GM20431 (cell line): ENCODE measurements at regions not wholly inside any gene's neighbourhood (a gene's known extent, or its start where the extent isn't known, plus 50 kb on each side); places are given as distances from the start of the nearest gene placed in this dataset.

Experiments
- in situ Hi-C: fragments of 300-500 bp; cut with MseI, MboI; formaldehyde crosslinking; loops from one replicate; pipeline ENCODE4 v1.15.0; 2020; ENCODE audit warnings: low sequenced_read_pairs; ENCODE audit not compliant: unreplicated experiment

DNA sequence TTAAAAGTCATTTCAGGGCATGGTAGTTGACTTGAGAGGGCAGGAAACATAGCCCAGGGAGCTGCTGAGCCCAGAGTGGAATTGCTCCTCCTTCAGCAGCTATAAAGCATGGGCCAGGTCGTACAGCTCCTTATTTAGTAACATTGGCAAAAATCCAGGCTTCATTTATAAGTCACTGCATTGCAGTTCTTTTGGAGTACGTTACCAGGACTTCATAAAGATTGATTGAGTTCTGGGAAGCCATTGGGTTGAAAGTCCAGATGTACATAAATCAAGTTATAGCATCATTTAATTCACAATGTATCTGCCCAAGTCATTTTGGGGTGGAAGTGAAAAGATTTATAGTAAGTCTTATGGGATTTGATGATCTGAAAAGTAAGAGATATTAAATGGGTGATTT lies 53.0 kb upstream of the ANKEF1 start:
- in situ Hi-C loops: no loop called here

DNA sequence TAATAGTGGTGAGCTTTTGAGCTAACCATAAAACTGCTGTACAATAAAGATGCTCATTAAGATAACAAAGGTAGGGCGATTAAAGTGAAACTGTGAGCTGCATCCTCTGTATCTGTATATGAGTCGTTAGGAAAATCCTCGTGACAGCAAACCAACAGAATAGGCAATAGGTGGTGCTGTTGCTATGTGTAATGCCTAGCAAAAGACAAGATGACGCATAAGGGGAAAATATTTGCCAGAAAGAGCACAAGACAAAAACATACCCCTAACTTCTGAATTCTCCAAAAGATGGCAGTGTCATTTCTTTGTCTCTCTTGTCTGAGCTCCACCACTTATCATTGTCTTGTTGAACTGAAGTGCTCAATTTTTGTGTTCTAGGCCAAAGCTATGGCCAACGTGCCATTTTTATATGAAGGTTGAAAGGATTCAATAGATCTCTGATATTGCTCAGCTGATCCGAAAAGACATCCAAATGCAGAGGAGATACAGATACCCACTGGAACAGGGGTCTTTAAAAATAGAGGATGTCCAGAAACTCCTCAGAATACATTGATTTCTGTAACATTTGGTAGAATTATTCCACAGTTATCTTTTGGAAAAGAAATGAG lies 56.3 kb upstream of the ANKEF1 start:
- in situ Hi-C loops: no loop called here

- in situ Hi-C loops: no loop called here
Observed at GRCh38 chr20:9977629-9978028, 57.2 kb upstream of the ANKEF1 start.

DNA sequence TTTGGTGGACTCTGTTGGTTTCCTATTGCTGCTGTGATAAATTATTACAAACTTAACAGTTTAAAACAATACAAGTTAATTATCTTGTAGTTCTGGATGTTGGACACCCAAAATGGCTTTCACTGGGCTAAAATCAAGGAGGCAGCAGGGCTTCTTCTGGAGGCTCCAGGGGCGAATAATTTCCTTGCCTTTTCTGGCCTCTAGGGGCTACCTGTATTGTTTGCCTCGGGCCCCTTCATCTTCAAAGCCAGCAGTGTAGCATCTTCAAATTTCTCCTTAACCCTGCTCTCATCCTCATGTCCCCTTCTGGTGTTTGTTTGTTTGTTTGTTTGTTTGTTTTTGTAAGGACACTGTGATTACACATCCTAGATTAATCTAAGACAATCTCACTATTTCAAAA lies 60.5 kb upstream of the ANKEF1 start:
- in situ Hi-C loops: no loop called here

DNA sequence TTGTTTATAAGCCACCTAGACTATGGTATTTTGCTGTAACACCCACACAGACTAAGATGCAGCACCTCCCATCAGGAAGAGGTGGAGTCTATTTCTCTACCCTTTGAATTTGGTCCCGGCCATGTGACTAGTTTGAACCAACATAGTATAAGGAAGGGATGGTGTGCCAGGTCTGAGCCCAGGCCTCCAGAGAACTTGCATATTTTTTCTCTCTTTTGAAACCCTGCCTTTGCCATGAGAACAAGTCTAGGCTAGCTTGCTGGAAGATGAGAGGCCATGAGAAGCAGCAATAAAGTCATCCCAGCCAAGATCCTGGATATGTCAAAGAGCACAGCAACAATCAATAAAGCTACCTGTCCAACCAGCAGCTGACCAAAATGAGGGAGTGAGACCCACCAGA lies 63.0 kb upstream of the ANKEF1 start:
- in situ Hi-C loops: no loop called here

DNA sequence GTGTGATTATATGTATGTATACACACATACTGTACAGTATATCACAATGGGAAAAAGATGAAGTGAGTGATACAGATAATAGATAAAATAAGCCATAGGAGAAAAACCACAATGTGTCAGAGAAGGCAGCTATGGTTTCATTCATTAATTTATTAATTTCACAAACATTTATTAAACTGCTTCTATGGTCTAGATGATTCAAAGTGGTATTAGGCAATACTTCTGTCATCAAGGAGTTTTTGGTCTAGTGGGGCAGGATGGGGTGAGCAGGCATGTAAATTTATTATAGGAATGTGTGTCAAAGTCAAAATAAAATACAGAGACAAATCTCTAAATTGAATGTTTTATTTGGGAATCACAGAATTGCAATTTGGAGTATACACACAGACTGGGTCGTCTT lies 65.2 kb upstream of the ANKEF1 start:
- in situ Hi-C loops: no loop called here

DNA sequence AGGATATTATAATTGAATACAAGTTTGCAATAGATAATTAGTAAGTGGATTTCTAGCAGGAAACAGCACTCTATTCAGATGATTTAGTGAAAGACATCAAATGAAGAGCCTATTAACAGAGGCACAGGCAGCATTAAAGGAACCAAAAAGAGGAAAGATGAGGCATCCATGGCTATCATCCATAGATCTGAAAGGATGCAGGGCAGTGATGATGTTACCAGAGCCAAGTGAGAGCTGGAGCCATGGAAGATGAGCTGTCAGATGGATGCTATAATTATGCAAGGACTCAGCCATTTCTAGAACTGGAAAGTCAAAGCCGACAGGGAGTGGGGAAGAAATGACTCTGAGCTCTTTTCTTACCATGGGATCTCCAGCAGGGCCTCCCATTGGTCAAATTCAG lies 66.8 kb upstream of the ANKEF1 start:
- in situ Hi-C loops: no loop called here

GRCh38 chr20:9966966-9967365 lies 67.8 kb upstream of the ANKEF1 start:
- in situ Hi-C loops: no loop called here

DNA sequence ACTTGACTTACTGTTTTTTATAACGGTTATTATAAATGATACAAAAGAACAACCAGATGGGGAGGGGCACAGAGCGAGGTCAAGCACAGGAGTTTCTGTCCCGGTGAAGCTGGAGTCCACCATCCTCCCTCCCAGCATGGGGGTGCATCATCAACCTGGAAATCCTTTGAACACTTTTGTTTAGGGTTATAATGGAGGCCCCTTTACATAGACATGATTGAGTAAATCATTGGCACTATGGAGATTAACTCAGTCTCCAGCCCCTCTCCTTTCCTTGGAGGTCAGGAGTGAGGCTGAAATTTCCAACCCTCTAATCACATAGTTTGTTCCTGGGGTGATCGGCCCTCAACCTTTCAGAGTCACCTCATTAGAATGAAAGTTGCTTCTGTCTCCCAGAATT lies 71.8 kb upstream of the ANKEF1 start:
- in situ Hi-C loops: no loop called here

DNA sequence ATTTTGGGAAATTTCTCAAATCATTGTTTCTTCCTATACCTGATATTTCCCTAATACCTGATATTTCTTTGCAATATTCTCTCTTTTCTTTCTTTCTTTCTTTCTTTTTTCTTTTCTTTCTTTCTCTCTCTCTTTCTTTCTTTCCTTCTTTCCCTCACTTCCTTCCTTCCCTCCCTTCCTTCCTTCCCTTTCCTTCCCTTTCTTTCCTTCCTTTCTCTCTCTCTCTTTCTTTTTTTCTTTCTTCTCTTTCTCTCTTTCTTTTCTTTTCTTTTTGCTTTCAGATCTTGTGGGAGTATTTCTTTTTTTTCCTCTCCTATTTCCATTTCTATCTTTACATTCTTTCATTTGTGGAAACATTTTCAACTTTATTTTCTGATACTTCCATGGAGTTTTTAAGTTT lies 76.1 kb upstream of the ANKEF1 start:
- in situ Hi-C loops: no loop called here

DNA sequence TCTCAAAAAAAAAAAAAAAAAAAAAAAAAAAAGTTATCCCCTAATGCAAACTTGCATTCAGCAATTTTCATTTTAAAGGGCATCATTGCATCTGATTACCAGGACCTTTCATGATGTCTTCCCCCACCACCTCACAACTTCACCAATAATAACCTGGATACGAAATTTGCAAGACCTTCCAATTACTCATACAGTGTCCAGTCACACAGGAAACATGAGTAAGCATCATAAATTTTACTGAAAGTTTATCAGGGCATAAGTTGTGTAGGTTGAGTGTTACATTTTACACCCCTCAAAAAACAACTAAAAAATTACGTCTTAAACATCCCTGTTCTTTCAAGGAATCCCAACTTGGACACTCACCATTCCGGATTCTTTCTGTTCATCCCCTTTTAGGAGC lies 79.1 kb upstream of the ANKEF1 start:
- in situ Hi-C loops: no loop called here

GRCh38 chr20:9949563-9949962 lies 85.2 kb upstream of the ANKEF1 start:
- in situ Hi-C loops: loop anchor here (25.0 kb wide), 1 partner anchor 537 kb away; no protein-coding TSS in a partner anchor

- in situ Hi-C loops: loop anchor here (25.0 kb wide), 1 partner anchor 533 kb away; no protein-coding TSS in a partner anchor
Observed at GRCh38 chr20:9945408-9945807, 89.4 kb upstream of the ANKEF1 start.

DNA sequence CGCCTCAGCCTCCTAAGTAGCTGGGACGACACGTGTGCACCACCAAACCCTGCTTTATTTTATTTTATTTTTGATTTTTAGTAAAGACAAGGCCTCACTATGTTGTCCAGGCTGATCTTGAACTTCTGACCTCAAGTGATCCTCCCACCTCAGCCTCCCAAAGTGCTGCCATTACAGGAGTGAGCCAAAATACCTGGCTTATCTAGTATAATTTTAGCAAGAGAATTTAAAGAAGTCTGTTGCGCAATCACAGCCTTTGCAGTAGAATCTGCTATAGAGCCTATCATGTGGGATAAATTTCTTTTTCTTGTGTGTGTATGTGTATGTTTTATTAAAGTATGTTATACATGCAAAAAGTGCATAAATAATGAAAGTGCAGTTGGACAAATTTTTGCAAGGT lies 92.1 kb upstream of the ANKEF1 start:
- in situ Hi-C loops: loop anchor here (25.0 kb wide), 1 partner anchor 530 kb away; no protein-coding TSS in a partner anchor

GRCh38 chr20:9940329-9940728 lies 94.5 kb upstream of the ANKEF1 start:
- in situ Hi-C loops: loop anchor here (25.0 kb wide), 1 partner anchor 528 kb away; no protein-coding TSS in a partner anchor

DNA sequence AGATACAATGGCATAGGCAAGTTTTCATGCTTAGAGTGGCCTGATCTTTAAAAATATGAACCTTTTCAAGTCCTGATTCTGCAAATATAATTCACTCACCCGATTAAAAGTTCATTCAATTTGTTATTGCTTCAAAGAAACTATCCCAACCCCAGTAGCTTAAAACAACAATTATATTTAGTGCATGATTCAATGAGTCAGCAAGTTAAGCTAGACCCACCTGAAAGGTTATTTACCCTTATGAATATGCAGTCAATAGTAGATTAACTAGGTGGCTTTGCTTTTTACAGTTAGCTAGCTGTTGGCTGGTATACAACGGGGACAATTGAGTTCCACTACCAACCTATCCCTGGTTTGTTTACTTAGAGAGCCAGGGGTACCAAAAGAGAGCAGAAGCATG lies 95.6 kb upstream of the ANKEF1 start:
- in situ Hi-C loops: loop anchor here (25.0 kb wide), 1 partner anchor 527 kb away; no protein-coding TSS in a partner anchor

DNA sequence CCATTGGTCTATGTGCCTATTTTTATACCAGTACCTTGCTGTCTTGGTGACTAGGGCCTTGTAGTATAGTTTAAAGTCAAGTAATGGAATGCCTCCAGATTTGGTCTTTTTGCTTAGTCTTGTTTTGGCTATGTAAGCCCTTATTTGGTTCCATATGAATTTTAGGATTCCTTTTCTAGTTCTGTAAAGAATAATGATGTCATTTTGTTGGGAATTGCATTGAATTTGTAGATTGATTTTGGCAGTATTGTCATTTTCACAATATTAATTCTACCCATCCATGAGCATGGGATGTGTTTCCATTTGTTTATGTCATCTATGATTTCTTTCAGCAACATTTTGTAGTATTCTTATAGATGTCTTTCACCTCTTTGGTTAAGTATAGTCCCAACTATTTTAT lies 96.4 kb upstream of the PAK5 start:
- in situ Hi-C loops: loop anchor here (25.0 kb wide), 1 partner anchor 523 kb away; no protein-coding TSS in a partner anchor

DNA sequence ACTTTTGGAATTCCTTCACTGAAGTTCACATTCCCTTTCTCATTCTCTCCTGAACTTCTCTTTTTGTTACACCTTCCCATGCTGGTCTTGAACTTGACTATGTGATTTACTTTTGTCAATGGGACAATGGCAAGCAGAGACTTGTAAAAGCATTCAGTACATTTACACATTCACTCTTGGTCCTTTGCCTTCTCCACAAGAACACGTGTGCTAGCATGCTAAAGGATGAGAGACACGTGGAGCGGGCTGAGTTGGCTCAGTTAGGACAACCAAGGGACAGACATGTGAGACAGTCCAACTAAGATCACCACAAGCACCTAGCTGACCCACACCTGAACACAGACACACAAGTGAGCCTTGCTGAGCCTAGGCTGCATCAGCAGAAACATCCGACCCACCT lies 91.3 kb upstream of the PAK5 start:
- in situ Hi-C loops: loop anchor here (25.0 kb wide), 1 partner anchor 518 kb away; no protein-coding TSS in a partner anchor

DNA sequence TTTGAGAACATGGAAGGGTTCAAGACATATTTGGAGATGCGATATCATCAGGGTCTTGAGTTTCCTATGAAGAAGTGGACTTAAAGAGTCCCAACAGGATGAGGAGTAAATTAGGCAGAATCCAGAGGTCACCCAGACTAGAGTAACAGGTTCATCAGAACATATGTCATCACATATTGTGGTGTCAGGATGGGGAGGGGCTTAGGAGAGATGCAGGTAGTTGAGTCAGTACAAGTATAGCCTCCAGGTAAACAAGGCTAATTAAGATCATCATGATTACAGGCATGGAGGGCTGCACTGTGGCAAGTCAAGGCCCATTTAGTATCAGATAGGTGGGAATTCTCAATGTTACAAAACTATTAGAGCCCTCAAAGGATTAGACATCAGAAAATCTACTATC lies 90.1 kb upstream of the PAK5 start:
- in situ Hi-C loops: loop anchor here (25.0 kb wide), 1 partner anchor 517 kb away; no protein-coding TSS in a partner anchor

GRCh38 chr20:9928281-9928737 lies 89.4 kb upstream of the PAK5 start:
- in situ Hi-C loops: loop anchor here (25.0 kb wide), 1 partner anchor 516 kb away; no protein-coding TSS in a partner anchor

DNA sequence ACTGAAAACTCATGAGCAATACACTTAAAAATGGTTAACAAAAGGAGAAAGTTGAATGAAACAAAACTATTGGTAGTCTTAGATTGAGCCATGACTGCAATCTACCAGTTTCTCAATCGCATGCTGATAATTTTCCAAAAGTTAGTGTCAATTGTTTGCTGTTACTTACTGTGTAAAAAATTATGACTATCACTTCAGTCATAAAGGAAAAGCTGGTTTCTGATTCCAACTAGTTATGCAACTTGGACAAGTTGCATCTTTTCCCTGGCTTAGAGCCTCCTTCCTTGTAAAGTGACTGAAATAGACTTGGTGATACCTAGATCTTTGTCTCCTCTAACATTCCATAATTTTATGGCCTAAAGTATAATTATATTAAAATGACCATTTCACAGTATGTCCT lies 88.3 kb upstream of the PAK5 start:
- in situ Hi-C loops: loop anchor here (25.0 kb wide), 1 partner anchor 515 kb away; no protein-coding TSS in a partner anchor

DNA sequence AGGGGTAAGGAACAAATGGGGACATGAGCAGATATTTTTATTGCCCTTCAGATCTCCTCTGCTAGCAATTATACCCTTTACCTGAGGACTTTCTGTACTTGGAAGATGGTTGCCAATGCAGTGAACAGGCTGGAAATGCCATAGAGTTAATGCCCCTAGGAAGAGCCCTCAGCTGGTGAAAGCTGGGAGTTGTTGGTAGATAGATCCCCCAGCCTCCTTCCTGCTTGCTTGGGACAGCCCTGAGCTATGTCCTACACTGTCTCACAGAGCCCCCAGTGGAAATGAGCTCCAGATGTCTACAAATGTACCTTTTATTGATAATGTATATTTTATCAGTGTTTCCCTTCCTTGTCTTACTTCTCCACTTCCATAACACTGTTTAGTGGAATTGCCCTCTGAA lies 87.6 kb upstream of the PAK5 start:
- in situ Hi-C loops: loop anchor here (25.0 kb wide), 1 partner anchor 514 kb away; no protein-coding TSS in a partner anchor
